GM12874 (cell line): ENCODE measurements at regions not wholly inside any gene's neighbourhood (a gene's known extent, or its start where the extent isn't known, plus 50 kb on each side); places are given as distances from the start of the nearest gene placed in this dataset.

Source experiments
- TF ChIP-seq, protein P1 (sequence below): IDR thresholded peaks from 2 replicates; pipeline ENCODE4 v1.5.1; 2011; ENCODE audit warnings: low read depth, mild to moderate bottlenecking, control low read depth, low read length, moderate library complexity; ENCODE audit not compliant: insufficient read depth

GRCh38 chr5:99072846-99073245, 144.0 kb upstream of the CHD1 start:
- TF ChIP-seq, protein P1, sequence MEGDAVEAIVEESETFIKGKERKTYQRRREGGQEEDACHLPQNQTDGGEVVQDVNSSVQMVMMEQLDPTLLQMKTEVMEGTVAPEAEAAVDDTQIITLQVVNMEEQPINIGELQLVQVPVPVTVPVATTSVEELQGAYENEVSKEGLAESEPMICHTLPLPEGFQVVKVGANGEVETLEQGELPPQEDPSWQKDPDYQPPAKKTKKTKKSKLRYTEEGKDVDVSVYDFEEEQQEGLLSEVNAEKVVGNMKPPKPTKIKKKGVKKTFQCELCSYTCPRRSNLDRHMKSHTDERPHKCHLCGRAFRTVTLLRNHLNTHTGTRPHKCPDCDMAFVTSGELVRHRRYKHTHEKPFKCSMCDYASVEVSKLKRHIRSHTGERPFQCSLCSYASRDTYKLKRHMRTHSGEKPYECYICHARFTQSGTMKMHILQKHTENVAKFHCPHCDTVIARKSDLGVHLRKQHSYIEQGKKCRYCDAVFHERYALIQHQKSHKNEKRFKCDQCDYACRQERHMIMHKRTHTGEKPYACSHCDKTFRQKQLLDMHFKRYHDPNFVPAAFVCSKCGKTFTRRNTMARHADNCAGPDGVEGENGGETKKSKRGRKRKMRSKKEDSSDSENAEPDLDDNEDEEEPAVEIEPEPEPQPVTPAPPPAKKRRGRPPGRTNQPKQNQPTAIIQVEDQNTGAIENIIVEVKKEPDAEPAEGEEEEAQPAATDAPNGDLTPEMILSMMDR, result no peak

DNA sequence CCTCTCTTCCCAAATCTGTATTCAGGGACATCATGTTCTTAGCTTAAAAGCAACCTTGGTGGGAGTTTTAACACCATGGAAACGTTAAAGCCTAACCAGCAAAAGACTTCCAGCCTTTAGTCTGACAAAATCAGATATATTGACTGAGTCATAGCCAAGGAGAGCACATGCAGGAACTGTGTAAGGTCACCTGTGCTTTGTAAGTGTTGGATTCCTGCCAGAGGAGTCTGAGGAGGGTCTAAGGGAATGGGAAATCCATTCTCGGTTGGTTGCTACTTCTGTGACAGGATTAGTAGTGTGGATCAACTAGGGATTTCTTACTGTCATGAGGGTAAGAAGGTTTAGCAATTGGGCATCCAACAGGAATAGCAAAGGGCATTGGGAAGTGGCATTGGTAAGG, 142.0 kb upstream of the CHD1 start:
- TF ChIP-seq, protein P1, result no peak

- TF ChIP-seq, protein P1, result no peak
Measured at GRCh38 chr5:99070362-99070761, 141.6 kb upstream of the CHD1 start.

- TF ChIP-seq, protein P1, result no peak
Measured at GRCh38 chr5:99068944-99069650, 140.3 kb upstream of the CHD1 start.

DNA sequence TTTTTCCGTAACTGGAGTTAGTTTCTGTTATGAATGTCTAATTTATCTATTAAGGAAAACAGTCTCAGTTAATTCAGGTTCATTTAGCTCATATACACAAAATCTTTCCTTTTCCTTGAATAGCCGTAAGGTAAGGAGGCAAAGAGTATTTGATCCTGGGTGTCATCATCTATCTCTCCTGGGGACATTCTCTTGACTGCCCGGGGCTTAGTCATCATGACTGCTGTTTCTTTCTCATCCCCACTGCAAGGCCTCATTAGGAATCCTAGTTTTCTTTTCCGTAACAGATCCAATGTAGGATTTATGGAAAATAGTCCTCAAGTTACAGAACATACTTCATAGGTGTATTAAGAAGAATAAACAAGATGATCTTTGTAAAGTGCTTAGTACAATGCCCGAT, 134.9 kb upstream of the CHD1 start:
- TF ChIP-seq, protein P1, result no peak

- TF ChIP-seq, protein P1, result no peak
Measured at GRCh38 chr5:99061711-99062110, 132.9 kb upstream of the CHD1 start.

DNA sequence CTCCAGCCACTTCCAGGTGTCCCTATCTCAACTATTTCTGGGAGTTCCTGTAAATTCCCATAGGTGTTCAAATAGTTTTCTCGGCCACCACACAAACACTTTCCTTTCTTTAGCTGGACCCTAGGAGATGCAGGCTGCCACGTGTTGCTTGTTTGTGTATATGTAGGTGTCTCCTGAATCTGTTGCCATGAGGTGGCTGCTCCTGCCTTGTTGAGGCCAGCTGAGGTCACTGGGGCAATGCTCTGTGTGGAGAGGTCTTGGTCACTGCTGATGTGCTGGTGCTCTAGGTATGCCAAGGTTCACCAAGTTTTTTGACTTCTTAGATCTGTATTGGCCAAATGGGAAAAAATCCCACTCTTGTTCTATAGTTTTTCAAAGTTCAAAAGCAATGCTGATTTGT, 132.5 kb upstream of the CHD1 start:
- TF ChIP-seq, protein P1, result no peak
